HepG2 (cell line): ENCODE measurements at regions not wholly inside any gene's neighbourhood (a gene's known extent, or its start where the extent isn't known, plus 50 kb on each side); places are given as distances from the start of the nearest gene placed in this dataset.

Source experiments
- ATAC-seq: fragments of 200-7000 bp; cut with Tn5 transposase; 3 replicates; pipeline ENCODE4 v1.9.1; 2020; ENCODE audit warnings: mild to moderate bottlenecking, moderate library complexity
- BruUV-seq: library from RNA; stranded (reverse); fragments of 400-500 nt; replicated peaks from 2 replicates; lab custom pipeline; 2021; lab: Mats Ljungman, UMichigan
- CTCF ChIA-PET: fragments of 300-600 bp; formaldehyde crosslinking; extraction: SDS; loops from one replicate; lab custom pipeline; 2021; ENCODE audit warnings: low total read pairs, inconsistent platforms, low intra/inter-chr PET ratio; lab: Yijun Ruan, JAX
- POLR2A ChIA-PET: fragments of 350-600 bp; sonication (Branson Sonifier 250); formaldehyde crosslinking; loops from one replicate; lab custom pipeline; 2020; ENCODE audit warnings: antibody characterized with exemption, inconsistent platforms; lab: Yijun Ruan, JAX
- DNase-seq: peaks from one replicate; pipeline ENCODE4 v3.0.0-alpha.2; 2015; ENCODE audit warnings: low spot score
- FAIRE-seq: peaks from 3 replicates; lab custom pipeline; 2011; peaks lifted over from hg19 to GRCh38; lab: Jason Lieb, UNC
- H2AFZ ChIP-seq: one replicate; pipeline ENCODE4 v1.6.1; 2011; ENCODE audit warnings: low read length, inconsistent platforms
- H3K27ac ChIP-seq: fragments of 300-600 bp; 3 replicates; pipeline ENCODE4 v1.8.0; 2011; ENCODE audit warnings: mixed run types, mild to moderate bottlenecking, mixed read lengths, low read length, inconsistent platforms; ENCODE audit not compliant: insufficient read depth; ENCODE audit errors: extremely low read length
- H3K27me3 ChIP-seq, 2 experiments: fragments of 200-600 bp in 1 of 2; 2 replicates in 1 of 2; 3 replicates in 1 of 2; pipeline versions ENCODE4 v1.6.0 to v1.8.0; 2011; ENCODE audit warnings: low read length in 2 of 2, mild to moderate bottlenecking in 2 of 2, moderate library complexity in 2 of 2, inconsistent platforms in 1 of 2; ENCODE audit not compliant: insufficient read depth in 2 of 2, control insufficient read depth in 1 of 2
- H3K36me3 ChIP-seq, 2 experiments: fragments of 200-600 bp in 1 of 2; replicated peaks in 1 of 2; 2 replicates in 1 of 2; 3 replicates in 1 of 2; pipeline versions ENCODE4 v1.5.1 to v1.8.0; 2011; ENCODE audit warnings: low read length in 2 of 2, inconsistent platforms in 1 of 2; ENCODE audit not compliant: insufficient read depth in 2 of 2, control insufficient read depth in 1 of 2
- H3K4me1 ChIP-seq: 2 replicates; pipeline ENCODE4 v1.5.1; 2012; ENCODE audit warnings: low read length, inconsistent platforms; ENCODE audit not compliant: insufficient read depth
- H3K4me2 ChIP-seq: 2 replicates; pipeline ENCODE4 v1.6.0; 2011; ENCODE audit warnings: low read depth, low read length, inconsistent platforms
- H3K4me3 ChIP-seq, 3 experiments: fragments of 200-600 bp in 1 of 3; sonication (generic), shearing (Covaris generic) in 1 of 3; replicated peaks in 1 of 3; 2 replicates each; pipeline ENCODE4 v1.5.1; 2011 to 2016; ENCODE audit warnings: low read length in 3 of 3, inconsistent platforms in 2 of 3, low read depth in 2 of 3, mild to moderate bottlenecking in 2 of 3, control low read depth in 1 of 3, mixed read lengths in 1 of 3; ENCODE audit not compliant: insufficient read depth in 1 of 3
- H3K79me2 ChIP-seq: one replicate; pipeline ENCODE4 v1.6.1; 2011; ENCODE audit warnings: low read length, inconsistent platforms; ENCODE audit not compliant: insufficient read depth
- H3K9ac ChIP-seq: 2 replicates; pipeline ENCODE4 v1.6.0; 2011; ENCODE audit warnings: mild to moderate bottlenecking, low read depth, low read length, inconsistent platforms; ENCODE audit not compliant: insufficient read depth
- H3K9me3 ChIP-seq: 2 replicates; pipeline ENCODE4 v1.5.1; 2012; ENCODE audit warnings: mild to moderate bottlenecking, low read length
- H4K20me1 ChIP-seq: 2 replicates; pipeline ENCODE4 v1.6.0; 2011; ENCODE audit warnings: inconsistent platforms, mild to moderate bottlenecking, low read length, moderate library complexity; ENCODE audit not compliant: insufficient read depth
- AHDC1 ChIP-seq: sonication (generic); formaldehyde crosslinking; IDR thresholded peaks from 2 replicates; pipeline ENCODE4 v1.5.1; 2020; ENCODE audit warnings: mild to moderate bottlenecking, missing genetic modification reagents, borderline replicate concordance
- ATF3 ChIP-seq: sonication (generic); formaldehyde crosslinking; IDR thresholded peaks from 2 replicates; pipeline ENCODE4 v1.4.0; 2020; ENCODE audit warnings: missing genetic modification reagents
- ELF1 ChIP-seq: sonication (generic); formaldehyde crosslinking; IDR thresholded peaks from 2 replicates; pipeline ENCODE4 v1.4.0; 2020; ENCODE audit warnings: missing genetic modification reagents
- ELF4 ChIP-seq: sonication (generic); formaldehyde crosslinking; IDR thresholded peaks from 2 replicates; pipeline ENCODE4 v1.5.0; 2020; ENCODE audit warnings: missing genetic modification reagents, mild to moderate bottlenecking, moderate library complexity, borderline replicate concordance
- LCORL ChIP-seq, 2 experiments: fragments of 450-650 bp in 1 of 2; sonication (generic) in 1 of 2; formaldehyde crosslinking in 1 of 2; IDR thresholded peaks; 2 replicates each; pipeline versions ENCODE4 v1.5.0 to v1.6.1; 2017 to 2020; ENCODE audit warnings: antibody characterized with exemption in 1 of 2, missing genetic modification reagents in 1 of 2
- MLLT10 ChIP-seq: sonication (generic); formaldehyde crosslinking; IDR thresholded peaks from 2 replicates; pipeline ENCODE4 v1.4.0; 2020; ENCODE audit warnings: missing genetic modification reagents
- PHF20 ChIP-seq: sonication (generic); formaldehyde crosslinking; IDR thresholded peaks from 2 replicates; pipeline ENCODE4 v1.5.0; 2020; ENCODE audit warnings: mild to moderate bottlenecking, missing genetic modification reagents
- RAD51 ChIP-seq: fragments of 450-650 bp; IDR thresholded peaks from 2 replicates; pipeline ENCODE4 v1.6.1; 2016; ENCODE audit warnings: borderline replicate concordance
- ZFP62 ChIP-seq: sonication (generic); formaldehyde crosslinking; IDR thresholded peaks from 2 replicates; pipeline ENCODE4 v1.4.0; 2020; ENCODE audit warnings: missing genetic modification reagents
- ZMAT5 ChIP-seq: sonication (generic); formaldehyde crosslinking; IDR thresholded peaks from 2 replicates; pipeline ENCODE4 v1.5.0; 2020; ENCODE audit warnings: mild to moderate bottlenecking, low read depth, missing genetic modification reagents, borderline replicate concordance
- ZNF17 ChIP-seq: sonication (generic); formaldehyde crosslinking; IDR thresholded peaks from 2 replicates; pipeline ENCODE4 v1.5.0; 2020; ENCODE audit warnings: mild to moderate bottlenecking, missing genetic modification reagents
- ZNF33A ChIP-seq: sonication (generic); formaldehyde crosslinking; IDR thresholded peaks from 2 replicates; pipeline ENCODE4 v1.5.1; 2020; ENCODE audit warnings: missing genetic modification reagents, mild to moderate bottlenecking, moderate library complexity, borderline replicate concordance
- ZNF674 ChIP-seq: sonication (generic); formaldehyde crosslinking; IDR thresholded peaks from 2 replicates; pipeline ENCODE4 v1.5.0; 2020; ENCODE audit warnings: low read depth, mild to moderate bottlenecking, missing genetic modification reagents
- WGBS: methylation state at CpG from one replicate; pipeline ENCODE4 v1.1.6; 2017; ENCODE audit warnings: low lambda C conversion rate; 5-methylcytosine and 5-hydroxymethylcytosine counted together
- in situ Hi-C: cut with HindIII; loops from 2 replicates; pipeline ENCODE4 v1.10.0; 2017; ENCODE audit warnings: low pct_unique_long_range_greater_than_20kb; ENCODE audit not compliant: extremely low pct_ligation_motif_present
- intact Hi-C: fragments of 100-400 bp; cut with micrococcal nuclease; formaldehyde crosslinking; loops from one replicate; pipeline ENCODE4 v1.10.0; 2022; ENCODE audit not compliant: unreplicated experiment

GRCh38 chr1:114333690-114334089, 177.3 kb downstream of the TRIM33 start:
- Histone ChIP-seq H3K9ac (no peak overlapping the region), H3K79me2 (no peaks in the 10 kb centered on the region), H2AFZ (no peak overlapping the region), H3K27ac (no peak overlapping the region), H3K36me3 (no peaks in the 10 kb centered on the region), H3K4me1 (no peaks in the 10 kb centered on the region), H3K27me3 (peaks cover 1 to 7% of the 10 kb centered on the region in 2 experiments; a peak in 1 of 5 replicates), H4K20me1 (no peaks in the 10 kb centered on the region), H3K9me3 (no peaks in the 10 kb centered on the region), H3K4me3 (no peak overlapping the region), H3K4me2 (no peak overlapping the region)
- in situ Hi-C loops: no loop called here
- ChIA-PET CTCF (no interaction called here), POLR2A (no interaction called here)
- no TSS peak for BruUV-seq
- 25% methylated on average over 3 of the region's 3 CpGs for WGBS
- FAIRE-seq (no peak), DNase-seq (no peak), ATAC-seq (no peak)
- intact Hi-C loops: no loop called here
- no peak for TF ChIP-seq ZNF674 (CRISPR knock-in tag)
- no peak for TF ChIP-seq LCORL (IDR thresholded peaks at IDR 0.05)
- TF ChIP-seq LCORL (CRISPR knock-in tag; IDR thresholded peaks at IDR 0.05): no peak
- TF ChIP-seq AHDC1 (CRISPR knock-in tag): no peak
- TF ChIP-seq ZNF17 (CRISPR knock-in tag): no peak
- TF ChIP-seq MLLT10 (CRISPR knock-in tag): no peak
- TF ChIP-seq ELF4 (CRISPR knock-in tag): no peak
- no peak for TF ChIP-seq PHF20 (CRISPR knock-in tag)
- no peak for TF ChIP-seq ZMAT5
- TF ChIP-seq ELF1: no peak
- TF ChIP-seq RAD51: no peak
- no peak for TF ChIP-seq ZNF33A (CRISPR knock-in tag)
- no peak for TF ChIP-seq ZFP62
- no peak for TF ChIP-seq ATF3
